GM18499 (cell line): ENCODE measurements at regions not wholly inside any gene's neighbourhood (a gene's known extent, or its start where the extent isn't known, plus 50 kb on each side); places are given as distances from the start of the nearest gene placed in this dataset.

ENCODE experiments used
- ATAC-seq: cut with Tn5 transposase; IDR thresholded peaks from one replicate; pipeline ENCODE4 v1.9.1; 2021; ENCODE audit warnings: moderate number of reproducible peaks; ENCODE audit not compliant: insufficient read depth, unreplicated experiment

DNA sequence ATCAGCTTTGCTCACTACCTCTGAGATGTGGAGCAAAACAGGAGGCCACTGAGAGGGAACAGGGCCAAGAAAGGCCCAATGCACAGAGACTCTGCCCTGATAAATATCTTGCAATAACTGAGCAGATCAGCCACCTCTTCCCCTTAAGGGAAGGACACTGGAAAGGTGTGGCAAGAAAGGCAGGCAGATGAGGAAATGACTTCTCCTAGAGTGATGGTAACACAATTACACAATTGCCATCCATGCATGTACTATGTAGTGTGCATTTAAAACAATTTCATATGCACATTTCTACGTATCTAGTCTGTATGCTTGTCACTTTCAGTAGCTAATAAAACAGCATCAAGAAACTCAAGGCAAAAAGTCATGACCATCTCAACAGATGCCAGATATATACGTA lies 322.5 kb downstream of the DRD1 start:
- ATAC-seq: no peak

DNA sequence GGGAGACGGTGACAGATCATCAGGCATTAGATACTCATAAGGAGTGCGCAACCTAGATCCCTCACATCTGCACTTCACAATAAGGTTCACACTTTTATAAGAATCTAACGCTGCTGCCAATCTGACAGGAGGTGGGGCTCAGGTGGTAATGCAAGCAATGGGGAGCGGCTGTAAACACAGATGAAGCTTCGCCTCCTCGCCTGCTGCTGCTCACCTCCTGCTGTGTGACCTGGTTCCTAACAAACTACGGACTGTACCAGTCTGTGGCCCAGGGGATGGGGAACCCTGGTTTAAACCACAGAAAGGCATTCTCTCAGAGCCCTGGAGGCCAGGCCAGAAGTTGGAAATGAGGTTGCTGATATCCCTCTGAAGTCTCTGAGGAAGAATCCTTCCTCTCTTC lies 323.6 kb downstream of the DRD1 start:
- no peak for ATAC-seq

DNA sequence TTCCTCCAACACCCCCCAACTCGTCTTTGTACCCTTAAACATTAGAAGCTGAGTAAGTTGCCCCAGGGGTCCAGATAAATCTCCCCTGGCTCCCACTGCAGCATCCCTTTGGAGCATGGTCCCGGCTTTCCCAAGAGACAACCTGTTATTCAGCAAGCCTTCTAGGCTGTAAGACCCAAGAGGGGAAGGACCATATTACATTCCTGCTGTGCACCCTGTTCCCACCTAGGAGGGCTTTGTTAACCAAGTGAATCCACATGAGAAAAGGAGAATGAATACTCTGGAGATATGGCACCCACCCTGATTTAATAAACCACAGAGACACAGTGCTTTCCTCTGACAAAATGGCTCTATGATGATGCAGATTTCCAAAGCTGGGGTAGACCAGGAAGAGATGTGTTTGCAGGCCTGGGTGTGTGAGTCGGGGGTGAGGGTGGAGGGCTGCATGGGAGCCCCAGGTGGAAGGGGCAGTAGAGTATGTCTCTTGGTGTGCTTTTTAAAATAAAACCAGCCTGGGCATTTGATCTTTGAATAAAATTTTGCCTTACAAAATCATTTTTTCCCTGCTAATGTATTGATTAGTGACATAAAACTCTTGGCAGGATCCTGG lies 325.2 kb downstream of the DRD1 start:
- ATAC-seq: no peak

DNA sequence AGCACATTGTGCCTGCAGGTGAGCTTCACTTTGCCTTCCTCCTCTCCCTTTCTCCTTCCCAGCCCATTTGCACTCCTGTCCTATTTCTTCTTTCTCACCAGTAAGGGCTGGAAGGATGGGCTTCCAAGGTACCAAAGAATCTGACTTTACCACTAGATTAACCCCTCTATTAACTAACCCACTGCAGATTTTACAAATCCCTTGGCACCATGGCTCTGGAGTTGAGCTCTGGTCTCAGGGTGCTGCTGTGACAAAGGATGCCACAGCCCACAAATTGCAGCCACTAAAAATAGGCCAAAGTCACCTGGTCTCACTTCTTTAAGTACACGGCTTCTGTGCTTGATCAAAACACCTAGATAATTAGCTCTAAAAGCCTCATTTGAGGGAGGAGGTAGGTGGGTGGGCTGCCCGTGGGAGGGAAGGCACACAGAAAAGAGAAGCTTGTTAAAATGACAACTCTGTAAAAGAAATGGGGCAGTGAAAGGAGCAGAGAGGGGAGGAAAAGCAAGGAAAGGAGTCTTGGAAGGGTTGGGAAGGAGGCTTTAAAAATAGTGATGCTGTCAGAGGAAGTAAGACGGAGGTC lies 327.4 kb downstream of the DRD1 start:
- ATAC-seq: no peak

DNA sequence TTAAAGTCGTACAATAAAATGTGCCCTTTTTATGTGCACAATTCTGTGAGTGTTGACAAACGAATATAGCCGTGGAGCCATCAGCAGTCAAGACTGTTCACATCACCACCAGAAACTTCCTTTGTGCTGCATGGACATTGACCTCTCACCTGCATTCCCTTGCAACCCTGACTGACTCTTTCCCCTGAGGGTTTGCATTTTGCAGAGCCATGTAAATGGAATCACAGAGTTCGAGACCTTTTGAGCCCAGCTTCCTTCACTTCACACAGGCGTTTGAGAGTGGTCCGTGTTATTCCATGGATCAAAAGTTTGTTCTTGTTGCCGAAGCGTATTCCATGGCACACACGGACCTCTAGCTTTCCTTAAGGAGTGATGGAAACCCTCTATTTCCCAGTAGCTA lies 328.2 kb downstream of the DRD1 start:
- no peak for ATAC-seq

DNA sequence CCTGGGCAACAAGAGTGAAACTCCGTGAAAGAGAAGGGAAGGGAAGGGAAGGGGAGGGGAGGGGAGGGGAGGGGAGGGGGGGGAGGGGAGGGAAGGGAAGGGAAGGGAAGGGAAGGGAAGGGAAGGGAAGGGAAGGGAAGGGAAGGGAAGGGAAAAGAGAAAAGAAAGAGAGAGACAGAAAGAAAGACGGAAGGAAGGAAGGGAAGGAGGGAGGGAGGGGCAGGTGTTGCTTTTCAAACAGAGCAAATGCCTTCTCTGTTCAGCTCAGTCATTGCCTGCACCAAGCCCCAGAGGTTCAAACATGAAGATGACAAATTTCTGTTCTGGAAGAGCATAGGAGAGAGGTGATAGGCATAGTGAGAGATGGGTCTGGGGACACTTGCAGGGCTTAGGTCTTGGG lies 330.0 kb downstream of the DRD1 start:
- no peak for ATAC-seq

DNA sequence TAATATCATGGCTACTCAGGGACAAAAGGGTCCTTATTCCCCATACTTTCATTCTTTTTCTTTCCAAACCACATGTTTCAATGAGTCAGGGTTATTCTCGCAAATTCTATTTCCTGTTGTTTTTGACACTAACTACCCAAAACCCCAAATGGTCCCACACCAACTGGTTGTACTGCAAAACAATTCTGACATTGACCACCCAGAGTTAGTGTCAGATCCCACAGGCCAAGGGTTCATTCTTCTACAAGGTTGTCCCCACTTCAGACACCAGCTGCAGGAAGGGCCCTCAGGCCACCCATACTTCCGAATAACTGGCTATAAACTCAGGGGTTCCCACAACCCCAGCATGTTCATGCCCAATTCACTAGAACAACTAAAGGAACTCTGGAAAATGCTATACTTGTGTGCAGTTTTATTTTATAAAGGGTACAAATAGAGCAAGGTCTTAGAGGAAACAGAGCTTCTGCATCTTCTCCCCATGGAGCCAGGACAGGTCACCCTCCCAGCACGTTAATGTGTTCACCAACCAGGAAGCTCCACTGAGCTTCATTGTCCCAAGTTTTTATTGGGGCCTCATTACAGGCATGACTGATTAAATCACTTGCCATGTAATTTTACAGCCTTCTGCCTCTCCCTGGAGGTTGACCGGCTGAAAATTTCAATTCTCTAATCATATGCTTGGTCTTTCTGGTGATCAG lies 334.8 kb downstream of the DRD1 start:
- ATAC-seq: no peak

DNA sequence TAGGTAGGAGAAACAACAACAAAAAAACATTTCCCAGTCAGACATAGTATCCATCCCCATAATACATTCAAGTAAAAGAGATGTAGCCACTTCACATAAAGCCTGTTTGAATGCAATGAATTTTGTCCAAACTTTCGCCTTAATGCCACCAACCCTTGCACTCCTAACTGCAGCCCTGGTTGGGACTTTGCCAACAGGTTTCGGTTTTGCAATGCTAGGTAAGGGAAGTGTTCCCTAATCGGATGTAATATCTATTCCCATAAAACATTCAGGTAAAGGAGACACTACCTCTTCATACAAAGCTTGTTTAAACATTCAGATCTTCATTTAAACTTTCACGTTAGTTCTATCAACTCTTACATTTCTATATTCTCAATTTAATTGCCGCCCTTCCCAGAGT lies 336.1 kb downstream of the DRD1 start:
- ATAC-seq: no peak

DNA sequence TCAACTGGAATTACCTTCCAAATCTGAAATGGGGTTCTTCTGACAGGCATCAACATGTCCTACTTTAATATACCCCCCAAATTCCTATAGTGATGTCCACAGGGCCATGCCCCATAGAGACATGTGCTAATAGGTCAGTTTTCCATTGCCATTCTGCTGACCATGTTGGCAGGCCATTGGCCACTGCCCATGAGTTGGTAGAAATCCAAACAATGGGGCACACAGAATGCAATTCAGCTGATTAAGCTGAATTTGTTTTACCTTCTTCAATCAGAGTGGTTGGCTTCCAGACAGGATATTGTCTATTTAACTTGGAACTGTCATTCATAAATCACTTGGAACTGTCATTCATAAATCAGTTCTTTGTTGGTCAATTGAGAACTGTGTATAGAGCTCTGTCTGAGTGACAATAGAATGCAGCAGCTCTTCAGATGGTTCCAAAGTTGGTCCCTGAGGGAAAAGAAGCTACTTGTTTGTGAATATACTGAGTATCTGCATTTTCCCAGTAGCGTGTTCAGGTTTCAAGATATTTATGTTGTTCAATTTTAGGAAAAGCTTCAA lies 336.9 kb downstream of the DRD1 start:
- ATAC-seq: no peak

DNA sequence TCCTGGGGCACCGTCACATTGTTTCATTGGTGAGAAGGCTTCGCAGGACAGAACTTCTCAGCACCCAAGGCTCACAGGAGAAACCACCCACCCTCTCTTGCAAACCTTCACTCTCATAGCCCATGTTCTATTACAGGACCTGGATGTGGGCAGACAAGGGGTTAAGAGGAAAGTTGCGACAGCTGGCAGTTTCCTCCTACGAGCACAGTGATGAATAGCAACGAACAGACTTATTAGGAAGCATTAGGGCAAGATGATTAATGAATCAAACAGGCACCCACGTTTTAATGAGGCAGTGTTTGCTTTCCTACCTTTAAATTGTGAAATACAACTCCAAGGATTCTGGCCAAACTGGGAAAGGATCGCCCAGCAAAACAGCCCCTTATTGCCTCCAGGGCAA lies 339.3 kb downstream of the DRD1 start:
- no peak for ATAC-seq

DNA sequence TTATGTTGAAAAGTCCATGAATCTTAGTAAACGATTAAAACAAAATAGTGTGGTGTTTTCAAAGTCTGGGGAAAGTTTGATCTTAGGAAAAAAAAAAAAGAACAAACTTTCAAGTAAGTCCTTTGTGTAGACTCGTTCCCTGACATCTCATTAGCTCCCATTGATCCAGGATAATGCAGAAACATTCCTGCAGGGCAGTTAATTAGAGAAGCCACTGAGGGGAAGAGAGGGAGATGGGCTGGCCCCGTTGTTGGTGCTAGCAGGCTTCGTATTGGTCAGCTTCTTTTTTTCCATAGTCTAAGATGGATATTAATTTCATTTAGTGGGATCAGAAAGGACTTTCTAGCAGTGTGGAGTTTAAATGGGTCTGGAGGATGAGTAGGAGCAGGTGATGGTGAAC lies 340.2 kb downstream of the DRD1 start:
- no peak for ATAC-seq

DNA sequence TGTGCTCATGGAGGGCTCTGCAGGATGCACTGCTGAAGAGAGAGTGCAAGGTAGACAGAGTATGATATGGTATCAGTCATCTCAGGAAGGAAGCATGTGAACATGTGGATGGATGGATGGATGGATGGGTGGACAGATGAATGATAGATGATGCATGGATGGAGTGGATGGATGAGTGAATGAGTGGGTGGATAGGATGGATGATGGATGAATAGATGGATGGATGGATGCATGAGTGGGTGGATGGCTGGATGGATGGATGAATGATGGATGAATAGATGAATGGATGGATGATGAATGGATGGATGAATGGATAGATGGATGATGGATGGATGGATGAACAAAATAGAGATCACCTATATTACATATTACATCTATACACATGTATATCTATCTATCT lies 341.3 kb downstream of the DRD1 start:
- no peak for ATAC-seq

DNA sequence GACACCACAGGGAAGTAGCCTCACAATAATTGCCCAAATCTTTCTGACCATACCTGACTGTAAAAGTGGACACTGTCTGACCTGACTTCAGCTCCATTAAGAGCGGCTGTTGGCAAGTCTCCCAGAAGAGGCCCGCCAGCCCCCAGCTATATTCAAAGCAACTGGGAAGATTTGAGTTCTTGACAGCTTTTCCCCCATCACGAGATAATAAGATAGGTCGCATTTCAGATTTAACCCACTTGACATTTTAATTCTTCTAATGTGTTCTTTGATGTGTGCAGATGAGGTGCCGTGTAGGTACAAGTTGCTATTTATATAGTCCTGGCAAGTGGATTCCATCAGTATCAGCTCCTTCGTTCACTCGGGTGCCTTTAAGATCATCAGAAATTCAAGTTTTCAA lies 345.7 kb downstream of the DRD1 start:
- no peak for ATAC-seq

DNA sequence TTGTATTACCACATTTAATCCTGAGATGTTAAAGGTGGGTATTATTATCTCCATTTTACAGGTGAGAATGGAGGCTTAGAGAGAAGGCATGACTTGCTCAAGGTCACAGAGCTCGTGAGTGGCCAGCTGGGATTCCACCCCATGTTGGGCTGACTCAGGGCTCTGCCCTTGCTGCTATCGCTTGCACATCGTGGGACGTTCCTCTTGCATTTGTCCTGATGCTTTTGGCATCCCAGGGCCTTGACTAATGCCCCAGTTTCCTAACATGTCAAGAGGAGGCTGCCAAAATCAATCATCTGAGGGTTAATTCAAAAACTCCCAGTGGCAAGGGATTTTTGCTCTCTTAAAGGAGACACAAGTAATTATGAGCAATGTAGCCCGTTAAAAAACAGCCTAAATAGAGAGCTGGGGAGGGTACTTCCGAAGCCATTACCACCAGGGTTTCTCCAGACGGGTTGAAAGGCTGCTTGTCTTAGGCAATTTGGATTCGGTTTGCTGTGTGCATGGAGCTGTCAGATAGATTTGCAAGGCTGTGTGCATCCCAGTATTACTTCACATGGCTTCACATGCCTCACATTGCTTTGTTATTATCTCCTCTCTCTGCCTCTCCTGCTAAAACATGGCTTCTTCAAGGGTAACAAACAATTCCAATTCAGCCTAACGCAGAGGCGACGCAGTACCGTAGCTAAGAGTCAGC lies 347.4 kb downstream of the DRD1 start:
- no peak for ATAC-seq

DNA sequence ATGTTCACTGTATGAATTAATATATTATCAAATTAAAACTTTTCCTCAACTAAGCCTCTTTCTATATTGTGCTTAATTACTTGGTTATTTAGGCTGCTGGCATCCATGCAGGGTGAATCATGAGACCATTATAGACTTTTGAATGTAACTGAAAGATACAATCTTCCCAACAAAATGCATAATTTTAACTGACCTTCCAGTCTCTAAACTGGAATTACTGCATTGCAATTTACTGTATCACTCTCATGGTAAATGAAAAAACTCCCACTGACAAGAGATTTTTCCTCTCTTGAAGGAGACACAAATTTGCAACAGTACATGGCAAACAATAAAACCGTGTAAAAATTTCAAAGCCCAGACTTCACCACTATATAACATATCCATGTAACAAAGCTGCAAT lies 349.5 kb downstream of the DRD1 start:
- no peak for ATAC-seq

DNA sequence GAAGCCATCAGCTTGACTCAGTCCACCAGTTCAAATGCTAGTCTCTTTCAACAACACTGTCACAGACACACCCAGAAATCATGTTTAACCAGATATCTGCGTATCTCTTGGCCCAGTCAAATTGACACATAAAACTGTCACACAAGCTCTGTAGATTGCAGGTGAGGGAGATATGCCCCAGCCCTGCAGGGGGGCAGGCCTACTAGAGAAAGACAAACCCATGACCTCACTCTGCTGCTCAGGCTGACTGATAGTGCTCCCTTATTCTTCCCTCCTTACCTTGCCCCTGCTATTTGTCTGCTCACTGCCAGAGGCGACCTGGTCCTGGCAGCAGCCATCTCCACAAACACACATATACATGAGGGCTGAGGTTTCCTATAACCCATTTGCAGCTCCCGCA lies 351.3 kb downstream of the DRD1 start:
- no peak for ATAC-seq

DNA sequence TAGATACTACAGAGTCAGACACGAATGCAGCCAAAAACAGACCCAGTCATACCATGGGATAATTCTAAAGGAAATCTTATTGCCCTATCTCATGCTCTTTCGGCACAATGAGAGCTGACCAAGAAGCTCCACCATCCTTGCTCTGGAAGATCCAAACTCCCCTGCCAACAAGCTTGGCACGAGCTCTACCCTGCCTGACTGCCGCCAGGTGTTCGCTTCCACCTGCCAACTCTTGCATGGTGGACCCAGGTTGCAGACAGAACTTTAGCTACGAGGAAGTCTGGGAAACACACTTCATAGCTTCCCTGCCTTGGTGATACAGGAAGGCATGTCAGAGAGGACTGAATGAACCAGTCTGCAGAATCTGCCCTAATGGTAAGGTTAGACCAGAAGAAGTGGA lies 355.0 kb downstream of the DRD1 start:
- ATAC-seq: no peak

DNA sequence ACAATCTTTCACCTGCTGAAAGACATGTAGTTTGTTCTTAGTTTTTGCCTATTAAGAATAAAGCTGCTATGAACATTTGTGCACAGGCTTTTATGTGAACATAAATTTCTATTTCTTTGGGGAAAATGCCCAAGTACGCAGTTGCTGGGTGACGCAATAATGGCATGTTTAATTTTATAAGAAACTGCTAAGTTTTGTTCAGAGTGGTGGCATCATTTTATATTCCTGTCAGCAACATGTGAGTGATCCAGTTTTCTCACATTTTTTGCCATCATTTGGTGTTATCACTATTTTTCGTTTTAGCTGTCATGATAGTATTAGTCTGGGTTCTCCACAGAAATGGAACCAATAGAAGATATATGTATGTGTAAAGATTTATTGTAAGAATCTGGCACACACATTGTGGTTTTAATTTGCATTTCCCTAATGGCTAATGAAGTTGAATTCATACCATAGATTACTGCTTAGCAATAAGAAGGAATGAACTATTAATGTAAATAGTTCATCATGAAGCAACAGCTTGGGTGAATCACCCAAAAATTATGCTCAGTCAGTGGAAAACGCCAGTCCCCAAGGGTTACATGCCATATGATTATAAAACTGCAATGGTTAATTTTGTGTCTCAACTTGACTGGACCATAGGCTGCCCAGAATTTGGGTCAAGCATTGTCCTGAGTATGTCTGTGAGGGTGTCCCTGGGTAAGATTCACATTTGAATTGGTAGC lies 358.6 kb downstream of the MSX2 start:
- ATAC-seq: no peak

DNA sequence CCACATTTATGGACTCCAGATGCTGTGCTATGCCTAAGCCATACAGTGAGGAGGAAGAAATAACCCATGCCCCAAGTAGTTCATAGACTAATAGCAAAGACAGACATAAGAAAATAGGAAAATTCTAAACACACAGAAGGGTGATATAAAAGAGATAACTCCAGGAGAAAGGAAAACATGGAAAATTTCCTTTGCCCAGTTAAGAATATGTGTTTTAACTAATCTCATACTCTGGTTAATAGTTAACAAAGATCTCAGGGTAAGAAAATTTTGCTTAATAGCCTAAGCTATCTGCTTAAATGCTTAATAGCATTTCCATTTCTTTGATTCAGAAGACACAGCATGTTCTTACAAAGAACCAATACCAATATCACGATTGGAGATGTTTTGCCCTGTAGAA lies 358.0 kb downstream of the MSX2 start:
- no peak for ATAC-seq

DNA sequence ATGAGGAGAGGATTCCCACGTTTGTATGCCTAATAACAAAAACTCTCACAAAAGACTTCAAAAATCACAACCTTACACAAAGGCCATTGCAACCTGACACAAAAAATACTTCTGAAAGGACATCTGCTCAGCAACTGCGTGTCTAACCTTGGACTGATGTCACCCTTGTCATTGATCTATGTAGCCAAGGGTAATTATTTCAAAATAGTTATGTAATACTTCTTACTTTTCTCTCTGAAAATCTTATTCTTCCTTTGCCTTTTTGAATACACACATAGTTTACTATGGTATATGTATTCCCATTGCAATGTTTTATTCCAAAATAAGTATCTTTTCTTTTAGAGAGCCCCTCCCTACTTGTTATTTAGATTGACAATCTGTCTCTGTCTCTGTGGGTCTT lies 355.3 kb downstream of the MSX2 start:
- no peak for ATAC-seq

DNA sequence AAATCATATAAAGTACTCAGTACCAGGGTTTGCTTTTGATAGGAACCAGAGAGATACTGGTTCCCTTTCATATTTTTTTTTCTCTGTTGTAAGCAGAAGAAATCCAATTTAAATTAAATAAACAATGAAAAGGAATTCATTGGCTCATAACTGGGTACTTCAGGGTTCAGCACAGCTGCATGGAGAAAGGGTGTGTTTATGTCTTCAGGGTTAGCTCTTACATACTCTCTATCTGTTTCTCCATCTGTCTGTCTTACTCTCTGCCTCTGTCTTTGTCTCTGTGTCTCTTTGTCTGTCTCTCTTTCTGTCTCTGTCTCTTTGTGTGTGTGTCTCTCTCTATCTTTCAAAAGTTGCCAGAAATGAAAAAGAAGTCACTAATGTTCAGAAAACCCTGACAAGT lies 345.9 kb downstream of the MSX2 start:
- no peak for ATAC-seq
